PC-3 (cell line): ENCODE measurements at regions not wholly inside any gene's neighbourhood (a gene's known extent, or its start where the extent isn't known, plus 50 kb on each side); places are given as distances from the start of the nearest gene placed in this dataset.

Experiments used
- CTCF ChIP-seq: fragments of 300-600 bp; sonication (generic); conservative IDR thresholded peaks from 2 replicates; pipeline ENCODE4 v1.5.1; 2017; ENCODE audit warnings: antibody characterized with exemption, low read depth, mild to moderate bottlenecking, low read length
- EZH2phosphoT487 ChIP-seq: fragments of 300-600 bp; sonication (generic); IDR thresholded peaks from 2 replicates; pipeline ENCODE4 v1.6.1; 2018; ENCODE audit warnings: mild to moderate bottlenecking, antibody characterized with exemption, low read length, borderline replicate concordance

DNA sequence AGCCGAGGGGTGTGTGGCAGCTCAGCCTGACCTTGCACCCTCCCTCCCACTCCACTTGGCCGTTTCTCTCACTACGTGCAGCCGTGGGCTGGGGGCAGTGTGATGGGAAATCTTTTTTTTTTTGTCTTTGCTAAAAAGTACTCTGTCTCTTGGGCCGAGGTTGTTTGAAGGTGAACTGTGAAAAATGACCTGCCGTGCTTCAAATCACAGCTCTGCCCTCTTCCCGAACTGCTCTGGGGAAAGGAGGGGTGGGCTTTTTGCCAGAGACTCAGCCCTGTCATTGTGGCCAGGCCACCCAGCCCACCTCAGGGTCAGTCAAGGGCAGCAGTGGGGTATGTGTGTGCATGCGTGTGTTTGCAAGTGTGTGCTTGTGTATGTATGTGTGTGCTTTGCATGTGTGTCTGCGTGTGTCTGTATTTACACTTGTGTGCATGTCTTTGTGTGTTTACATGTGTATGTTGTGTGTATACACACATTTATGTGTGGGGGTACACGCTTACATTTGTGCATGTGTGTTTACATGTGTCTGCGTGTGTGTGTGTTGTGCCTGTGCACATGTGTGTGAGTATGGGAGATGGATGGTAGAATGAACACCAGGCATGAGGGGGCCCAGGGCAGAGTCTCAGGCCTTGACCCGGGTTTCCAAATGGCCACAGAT, 61.3 kb upstream of the HAAO start:
- TF ChIP-seq CTCF: no peak
- TF ChIP-seq EZH2phosphoT487: no peak
